H1 (cell line): ENCODE measurements at regions not wholly inside any gene's neighbourhood (a gene's known extent, or its start where the extent isn't known, plus 50 kb on each side); places are given as distances from the start of the nearest gene placed in this dataset.

ENCODE experiments used
- CTCF ChIA-PET: fragments of 300-600 bp; sonication (Branson Sonifier 250); formaldehyde crosslinking; loops from one replicate; lab custom pipeline; 2021; ENCODE audit not compliant: partially characterized antibody; lab: Charles Lee
- POLR2A ChIA-PET: fragments of 300-600 bp; sonication (Branson Sonifier 250); formaldehyde crosslinking; loops from one replicate; lab custom pipeline; 2021; ENCODE audit warnings: inconsistent platforms; ENCODE audit not compliant: partially characterized antibody; lab: Charles Lee
- DNase-seq, 2 experiments: peaks; one replicate each; pipeline versions ENCODE4 v3.0.0 to v3.0.0-alpha.2; 2010 to 2022; ENCODE audit warnings: low spot score in 2 of 2, low read depth in 1 of 2, mixed read lengths in 1 of 2
- FAIRE-seq: peaks from 2 replicates; lab custom pipeline; 2011; peaks lifted over from hg19 to GRCh38; lab: Jason Lieb, UNC
- H2AFZ ChIP-seq: 2 replicates; pipeline ENCODE4 v1.8.1; 2012; ENCODE audit warnings: low read length, inconsistent platforms
- H2AK5ac ChIP-seq: 2 replicates; pipeline ENCODE4 v1.6.1; 2013; ENCODE audit warnings: low read depth, low read length
- H2BK120ac ChIP-seq: replicated peaks from 2 replicates; pipeline ENCODE3; 2013; ENCODE audit warnings: low read depth, low read length, inconsistent platforms
- H2BK12ac ChIP-seq: 2 replicates; pipeline ENCODE4 v1.6.1; 2013; ENCODE audit warnings: low read depth, low read length
- H2BK15ac ChIP-seq: 2 replicates; pipeline ENCODE4 v1.6.1; 2013; ENCODE audit warnings: low read length
- H2BK20ac ChIP-seq: 2 replicates; pipeline ENCODE4 v1.6.1; 2013; ENCODE audit warnings: low read length
- H2BK5ac ChIP-seq: 2 replicates; pipeline ENCODE4 v1.6.1; 2013; ENCODE audit warnings: low read depth, low read length
- H3K14ac ChIP-seq: 2 replicates; pipeline ENCODE4 v1.6.1; 2013; ENCODE audit warnings: inconsistent platforms; ENCODE audit not compliant: insufficient read length
- H3K18ac ChIP-seq: 2 replicates; pipeline ENCODE4 v1.6.1; 2013; ENCODE audit warnings: low read length; ENCODE audit errors: extremely low read depth
- H3K23ac ChIP-seq: 2 replicates; pipeline ENCODE4 v1.6.1; 2013; ENCODE audit warnings: inconsistent platforms; ENCODE audit not compliant: insufficient read length
- H3K23me2 ChIP-seq: 2 replicates; pipeline ENCODE4 v1.6.1; 2013; ENCODE audit warnings: low read depth, low read length
- H3K27ac ChIP-seq: 2 replicates; pipeline ENCODE4 v1.6.1; 2011; ENCODE audit warnings: low read depth, low read length, inconsistent platforms
- H3K27me3 ChIP-seq, 4 experiments: replicated peaks in 1 of 4; 1 replicate in 1 of 4; 2 replicates in 3 of 4; pipeline versions ENCODE4 v1.6.1 to v1.8.1; 2011 to 2013; ENCODE audit warnings: low read length in 3 of 4, mild to moderate bottlenecking in 3 of 4, inconsistent platforms in 2 of 4, mixed read lengths in 2 of 4, moderate library complexity in 1 of 4; ENCODE audit not compliant: control insufficient read depth in 3 of 4, insufficient read depth in 3 of 4; ENCODE audit errors: extremely low read depth in 1 of 4
- H3K36me3 ChIP-seq, 4 experiments: 2 replicates each; pipeline versions ENCODE4 v1.6.1 to v1.8.1; 2011 to 2013; ENCODE audit warnings: mild to moderate bottlenecking in 4 of 4, low read length in 3 of 4, moderate library complexity in 2 of 4, control low read depth in 1 of 4, inconsistent platforms in 1 of 4; ENCODE audit not compliant: insufficient read depth in 4 of 4, control insufficient read depth in 2 of 4
- H3K4ac ChIP-seq: replicated peaks from 2 replicates; pipeline ENCODE3; 2013; ENCODE audit warnings: low read length, low read depth, mixed read lengths, inconsistent platforms; ENCODE audit not compliant: insufficient read length
- H3K4me1 ChIP-seq, 4 experiments: replicated peaks in 1 of 4; 1 replicate in 1 of 4; 2 replicates in 3 of 4; pipeline versions ENCODE4 v1.6.1 to v1.8.1; 2011 to 2013; ENCODE audit warnings: low read length in 3 of 4, inconsistent platforms in 2 of 4, mixed read lengths in 1 of 4; ENCODE audit not compliant: insufficient read depth in 4 of 4, control insufficient read depth in 3 of 4
- H3K4me2 ChIP-seq, 2 experiments: 2 replicates each; pipeline versions ENCODE4 v1.6.1 to v1.8.1; 2011 to 2013; ENCODE audit warnings: low read depth in 2 of 2, low read length in 2 of 2, control low read depth in 1 of 2, inconsistent platforms in 1 of 2, mild to moderate bottlenecking in 1 of 2; ENCODE audit not compliant: insufficient read depth in 1 of 2
- H3K4me3 ChIP-seq, 4 experiments: fragments of 200-600, 300-600 bp in 1 of 4; sonication (generic), shearing (Covaris generic), sonication (Bioruptor Twin) in 1 of 4; 2 replicates each; pipeline versions ENCODE4 v1.5.1 to v1.8.1; 2011 to 2016; ENCODE audit warnings: low read length in 4 of 4, low read depth in 3 of 4, control low read depth in 2 of 4, inconsistent platforms in 2 of 4, mild to moderate bottlenecking in 2 of 4, mixed read lengths in 1 of 4, moderate library complexity in 1 of 4; ENCODE audit not compliant: insufficient read depth in 2 of 4; ENCODE audit errors: extremely low read depth in 1 of 4
- H3K56ac ChIP-seq: replicated peaks from 2 replicates; pipeline ENCODE3; 2013; ENCODE audit warnings: low read depth, mild to moderate bottlenecking, mixed read lengths, low read length, inconsistent platforms; ENCODE audit not compliant: insufficient read length
- H3K79me1 ChIP-seq: 2 replicates; pipeline ENCODE4 v1.6.1; 2013; ENCODE audit warnings: low read depth, low read length, control low read depth
- H3K79me2 ChIP-seq, 2 experiments: 2 replicates each; pipeline versions ENCODE4 v1.6.1 to v1.8.1; 2012 to 2013; ENCODE audit warnings: low read length in 2 of 2, mild to moderate bottlenecking in 2 of 2, inconsistent platforms in 1 of 2; ENCODE audit not compliant: insufficient read depth in 2 of 2, control insufficient read depth in 1 of 2
- H3K9ac ChIP-seq, 4 experiments: replicated peaks in 1 of 4; 1 replicate in 1 of 4; 2 replicates in 3 of 4; pipeline versions ENCODE4 v1.6.1 to v1.8.1; 2011 to 2013; ENCODE audit warnings: low read depth in 3 of 4, low read length in 3 of 4, control low read depth in 2 of 4, mild to moderate bottlenecking in 2 of 4, moderate library complexity in 2 of 4, inconsistent platforms in 1 of 4; ENCODE audit errors: extremely low read depth in 1 of 4
- H3K9me3 ChIP-seq, 2 experiments: 2 replicates each; pipeline versions ENCODE4 v1.6.1 to v1.8.1; 2012 to 2013; ENCODE audit warnings: mild to moderate bottlenecking in 2 of 2, moderate library complexity in 2 of 2, control low read depth in 1 of 2, inconsistent platforms in 1 of 2, low read depth in 1 of 2, low read length in 1 of 2, mixed read lengths in 1 of 2; ENCODE audit not compliant: insufficient read depth in 2 of 2
- H4K20me1 ChIP-seq, 2 experiments: replicated peaks in 1 of 2; 2 replicates each; pipeline versions ENCODE3 to v1.8.1; 2011 to 2013; ENCODE audit warnings: inconsistent platforms in 2 of 2, low read length in 2 of 2, mild to moderate bottlenecking in 1 of 2; ENCODE audit not compliant: insufficient read depth in 2 of 2, control insufficient read depth in 1 of 2
- H4K5ac ChIP-seq: 2 replicates; pipeline ENCODE4 v1.6.1; 2013; ENCODE audit warnings: low read length, low read depth, mixed read lengths, inconsistent platforms; ENCODE audit not compliant: insufficient read length
- H4K8ac ChIP-seq: 2 replicates; pipeline ENCODE4 v1.8.0; 2013; ENCODE audit warnings: mild to moderate bottlenecking, moderate library complexity, low read length, inconsistent platforms; ENCODE audit not compliant: insufficient read depth; ENCODE audit errors: extremely low read depth
- H4K91ac ChIP-seq: replicated peaks from 2 replicates; pipeline ENCODE3; 2013; ENCODE audit warnings: low read length, mixed read lengths, inconsistent platforms; ENCODE audit not compliant: insufficient read length
- ASH2L ChIP-seq: fragments of 200-600, 300-600 bp; sonication (generic); IDR thresholded peaks from one replicate; pipeline ENCODE4 v1.7.1; 2017; ENCODE audit warnings: low read length
- EGR1 ChIP-seq: IDR thresholded peaks from 2 replicates; pipeline ENCODE4 v1.6.1; 2011; ENCODE audit warnings: low read depth, low read length, borderline replicate concordance
- SAP30 ChIP-seq: fragments of 300-600 bp; sonication (generic); IDR thresholded peaks from 2 replicates; pipeline ENCODE4 v1.7.1; 2012; ENCODE audit warnings: low read length, moderate library complexity, mild to moderate bottlenecking, inconsistent platforms; ENCODE audit not compliant: insufficient read depth, insufficient replicate concordance
- SP2 ChIP-seq: IDR thresholded peaks from 2 replicates; pipeline ENCODE4 v1.6.1; 2012; ENCODE audit warnings: mild to moderate bottlenecking, low read length, inconsistent platforms
- TAF7 ChIP-seq: optimal IDR thresholded peaks from 2 replicates; pipeline ENCODE3; 2011; ENCODE audit warnings: low read depth, mild to moderate bottlenecking, inconsistent platforms, low read length, moderate library complexity, borderline replicate concordance
- WGBS, 2 experiments: shearing (Covaris generic) in 1 of 2; methylation state at CpG; one replicate each; pipeline versions ENCODE4 v1.1.6 to v1.1.7; 2013 to 2015; ENCODE audit warnings: low lambda C conversion rate in 2 of 2, mixed read lengths in 2 of 2, inconsistent platforms in 1 of 2, low coverage in 1 of 2, missing lambda C conversion rate in 1 of 2; ENCODE audit not compliant: insufficient replicate concordance in 2 of 2, insufficient coverage in 1 of 2, insufficient read length in 1 of 2; ENCODE audit errors: extremely low coverage in 1 of 2, missing lambda C conversion rate in 1 of 2; 5-methylcytosine and 5-hydroxymethylcytosine counted together

- H2AK5ac ChIP-seq = no peak overlapping the region
- H3K4ac ChIP-seq = no peak overlapping the region
- H2BK5ac ChIP-seq = no peak overlapping the region
- CTCF ChIA-PET = interaction anchor here (0.7 to 1.1 kb wide), 2 partner anchors 19 to 82 kb away, joined by 3 to 6 read pairs; no protein-coding TSS in a partner anchor
- H3K4me2 ChIP-seq = no peak overlapping the region
- H3K79me2 ChIP-seq = no peaks in the 10 kb centered on the region
- H3K27me3 ChIP-seq = no peaks in the 10 kb centered on the region
- H4K5ac ChIP-seq = no peak overlapping the region
- no peak overlapping the region for H2BK12ac ChIP-seq
- no peak overlapping the region for H3K14ac ChIP-seq
- H3K79me1 ChIP-seq = no peaks in the 10 kb centered on the region
- H3K4me3 ChIP-seq = no peak overlapping the region
- DNase-seq = no peak
- H3K27ac ChIP-seq = no peak overlapping the region
- H3K36me3 ChIP-seq = no peaks in the 10 kb centered on the region; a peak in 1 of 8 replicates
- TF ChIP-seq ASH2L (no peak), EGR1 (no peak), TAF7 (no peak), SAP30 (no peak), SP2 (no peak)
- TF ChIP-seq, all 59 proteins: peak for 0
- Histone ChIP-seq H3K9me3 (no peaks in the 10 kb centered on the region), H2AFZ (0 out of 2 replicates have a peak overlapping the region, but pooled peaks have one; percentile 48), H4K91ac (no peak overlapping the region), H4K8ac (no peak overlapping the region), H3K56ac (no peak overlapping the region), H2BK15ac (no peak overlapping the region), H3K9ac (no peak overlapping the region), H4K20me1 (no peaks in the 10 kb centered on the region), H2BK20ac (no peak overlapping the region), H3K18ac (no peak overlapping the region), H3K23ac (no peak overlapping the region), H2BK120ac (no peak overlapping the region), H3K23me2 (no peaks in the 10 kb centered on the region), H3K4me1 (peaks cover 0 to 3% (median 0%) of the 10 kb centered on the region in 4 experiments; a peak in 2 of 7 replicates)
- 82% methylated on average over 1 of the region's 1 CpG; no CpG with 5 or more reads in 1 of the 2 experiments for WGBS, 2 experiments
- no peak for FAIRE-seq
- POLR2A ChIA-PET = interaction anchor here (0.6 kb wide), 1 partner anchor 20 kb away, joined by 6 read pairs; no protein-coding TSS in a partner anchor
Measured at GRCh38 chr6:49328051-49328744, 134.9 kb downstream of the MMUT start.
